ENCODE measurements at regions not wholly inside any gene's neighbourhood (a gene's known extent, or its start where the extent isn't known, plus 50 kb on each side); places are given as distances from the start of the nearest gene placed in this dataset.

DNA sequence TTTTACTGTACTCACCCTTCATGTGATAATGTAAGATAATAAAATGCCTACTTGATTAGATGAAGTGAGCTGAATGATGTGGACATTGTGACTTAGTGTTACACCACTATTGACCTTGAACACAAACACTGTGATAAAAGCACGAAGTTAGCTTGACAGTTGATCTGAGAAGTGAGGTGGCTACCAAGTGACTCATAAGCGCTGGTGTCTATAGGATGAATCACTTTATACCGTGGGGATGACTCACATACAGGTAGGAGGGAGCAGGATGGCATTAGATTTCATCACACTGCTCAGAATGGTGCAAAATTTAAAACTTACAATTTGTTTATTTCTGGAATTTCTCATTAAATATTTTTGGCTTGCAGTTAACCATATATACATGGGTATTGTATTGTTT lies 174.7 kb upstream of the CNTN3 start:
- no peak overlapping the region for H3K4me3 Mint-ChIP-seq
- no peaks in the 10 kb centered on the region for H3K27me3 Mint-ChIP-seq
- no peaks in the 10 kb centered on the region for H3K4me1 Mint-ChIP-seq
- H3K27ac Mint-ChIP-seq: no peak overlapping the region
- H3K9me3 Mint-ChIP-seq: peaks cover 2 to 5% (median 3%) of the 10 kb centered on the region in 3 donors
- H3K36me3 Mint-ChIP-seq: no peaks in the 10 kb centered on the region

DNA sequence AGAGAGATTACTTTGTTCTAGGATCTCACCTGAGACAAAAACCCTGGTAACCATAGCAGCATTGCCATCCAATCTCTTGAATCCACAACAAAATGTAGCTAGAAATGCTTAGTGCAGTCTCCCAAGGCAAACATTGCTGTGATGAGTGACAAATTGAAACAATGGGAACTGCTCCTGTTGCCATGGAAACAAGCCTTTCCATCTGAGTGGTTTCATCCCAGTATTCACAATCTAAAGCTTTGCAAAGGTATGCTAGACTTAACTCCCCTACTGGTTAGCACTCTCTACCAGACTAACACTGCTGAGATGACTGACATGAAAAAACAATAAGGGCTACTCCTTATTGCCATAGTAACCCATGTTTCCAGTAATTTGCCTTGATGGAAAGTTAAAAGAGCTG lies 172.6 kb upstream of the CNTN3 start:
- no peaks in the 10 kb centered on the region for H3K4me1 Mint-ChIP-seq
- no peak overlapping the region for H3K27ac Mint-ChIP-seq
- H3K36me3 Mint-ChIP-seq: no peaks in the 10 kb centered on the region
- H3K27me3 Mint-ChIP-seq: no peaks in the 10 kb centered on the region
- no peak overlapping the region for H3K4me3 Mint-ChIP-seq
- peaks cover 2 to 5% (median 3%) of the 10 kb centered on the region in 3 donors for H3K9me3 Mint-ChIP-seq

DNA sequence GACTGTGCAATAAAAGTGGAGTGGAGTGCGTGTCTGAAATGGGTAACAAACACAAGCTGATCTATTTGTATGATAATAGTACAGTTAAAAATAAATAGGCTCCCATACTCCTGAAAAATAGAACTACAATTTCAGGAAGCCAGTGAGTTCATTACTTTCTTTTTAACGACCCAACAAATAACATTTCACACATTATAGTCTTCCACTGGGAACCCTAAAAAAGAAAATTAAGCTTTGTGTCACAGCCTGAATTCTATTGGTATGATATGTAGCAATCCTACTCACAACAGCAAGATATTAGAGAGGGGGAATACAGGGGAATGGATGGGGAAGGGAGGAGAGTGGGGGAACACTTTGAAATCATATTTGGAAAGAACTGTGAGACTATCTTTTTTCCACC lies 156.9 kb upstream of the CNTN3 start:
- H3K36me3 Mint-ChIP-seq: no peaks in the 10 kb centered on the region
- H3K27me3 Mint-ChIP-seq: no peaks in the 10 kb centered on the region
- H3K9me3 Mint-ChIP-seq: peaks cover 3 to 16% (median 7%) of the 10 kb centered on the region in 3 donors
- no peak overlapping the region for H3K4me3 Mint-ChIP-seq
- H3K27ac Mint-ChIP-seq: no peak overlapping the region
- H3K4me1 Mint-ChIP-seq: peaks cover 0 to 1% (median 0%) of the 10 kb centered on the region in 3 donors

DNA sequence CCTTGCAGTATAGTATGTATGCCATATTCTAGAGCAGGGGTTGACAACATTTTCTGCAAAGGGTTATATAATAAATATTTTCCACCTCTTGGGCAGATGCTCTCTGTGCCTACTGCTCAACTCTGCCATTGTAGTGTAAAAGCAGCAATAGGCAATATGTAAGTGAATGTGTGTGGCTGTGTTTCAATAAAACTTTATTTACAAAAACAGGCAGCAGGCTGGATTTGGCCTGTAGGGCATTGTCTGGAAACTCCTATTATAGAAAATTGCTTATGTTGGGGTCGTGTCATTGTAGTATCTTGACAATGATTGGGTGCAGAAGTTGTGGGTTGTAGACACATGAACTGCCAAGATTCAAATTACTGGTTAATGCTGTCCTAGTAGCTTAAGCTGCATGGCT lies 153.6 kb upstream of the CNTN3 start:
- no peaks in the 10 kb centered on the region for H3K4me1 Mint-ChIP-seq
- no peaks in the 10 kb centered on the region for H3K36me3 Mint-ChIP-seq
- peaks cover 0 to 12% (median 7%) of the 10 kb centered on the region in 3 donors for H3K9me3 Mint-ChIP-seq
- no peak overlapping the region for H3K27ac Mint-ChIP-seq
- H3K27me3 Mint-ChIP-seq: no peaks in the 10 kb centered on the region
- no peak overlapping the region for H3K4me3 Mint-ChIP-seq

DNA sequence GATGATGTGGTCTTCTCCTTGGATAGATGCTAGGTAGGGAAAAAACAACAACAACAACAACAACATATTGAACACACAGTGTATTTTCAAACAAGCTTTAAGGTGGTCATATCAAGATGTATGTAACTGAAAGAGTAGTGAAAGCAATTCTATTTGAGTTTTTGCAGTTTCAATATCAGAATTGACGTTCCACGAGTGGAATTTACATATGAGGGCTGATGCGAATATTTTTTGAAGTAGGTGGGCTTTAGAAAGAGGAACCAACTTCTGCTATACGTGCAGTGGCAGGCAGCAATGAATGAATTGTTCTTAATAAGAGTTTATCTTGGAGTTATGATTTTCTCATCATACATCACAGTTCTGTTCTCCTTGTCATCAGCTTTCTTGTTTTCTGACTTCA lies 151.9 kb upstream of the CNTN3 start:
- peaks cover 0 to 8% (median 4%) of the 10 kb centered on the region in 3 donors for H3K9me3 Mint-ChIP-seq
- H3K27me3 Mint-ChIP-seq: no peaks in the 10 kb centered on the region
- no peaks in the 10 kb centered on the region for H3K4me1 Mint-ChIP-seq
- no peaks in the 10 kb centered on the region for H3K36me3 Mint-ChIP-seq
- H3K4me3 Mint-ChIP-seq: no peak overlapping the region
- H3K27ac Mint-ChIP-seq: no peak overlapping the region

DNA sequence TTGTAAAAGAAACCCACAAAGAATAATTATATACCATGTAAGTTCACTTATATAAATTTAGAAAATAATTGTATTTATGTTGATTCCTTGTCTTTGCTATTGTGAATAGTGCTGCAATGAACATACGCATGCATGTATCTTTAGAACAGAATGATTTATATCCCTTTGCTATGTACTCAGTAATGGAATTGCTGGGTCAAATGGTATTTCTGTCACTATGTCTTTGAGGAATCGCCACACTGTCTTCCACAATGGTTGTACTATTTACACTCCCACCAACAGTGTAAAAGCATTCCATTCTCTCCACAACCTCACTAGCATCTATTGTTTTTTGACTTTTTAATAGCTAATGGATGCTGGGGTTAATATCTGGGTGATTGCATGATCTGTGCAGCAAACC lies 149.4 kb upstream of the CNTN3 start:
- H3K36me3 Mint-ChIP-seq: no peaks in the 10 kb centered on the region
- peaks cover 0 to 8% (median 4%) of the 10 kb centered on the region in 3 donors for H3K9me3 Mint-ChIP-seq
- no peaks in the 10 kb centered on the region for H3K27me3 Mint-ChIP-seq
- H3K4me1 Mint-ChIP-seq: no peaks in the 10 kb centered on the region
- no peak overlapping the region for H3K27ac Mint-ChIP-seq
- H3K4me3 Mint-ChIP-seq: no peak overlapping the region

DNA sequence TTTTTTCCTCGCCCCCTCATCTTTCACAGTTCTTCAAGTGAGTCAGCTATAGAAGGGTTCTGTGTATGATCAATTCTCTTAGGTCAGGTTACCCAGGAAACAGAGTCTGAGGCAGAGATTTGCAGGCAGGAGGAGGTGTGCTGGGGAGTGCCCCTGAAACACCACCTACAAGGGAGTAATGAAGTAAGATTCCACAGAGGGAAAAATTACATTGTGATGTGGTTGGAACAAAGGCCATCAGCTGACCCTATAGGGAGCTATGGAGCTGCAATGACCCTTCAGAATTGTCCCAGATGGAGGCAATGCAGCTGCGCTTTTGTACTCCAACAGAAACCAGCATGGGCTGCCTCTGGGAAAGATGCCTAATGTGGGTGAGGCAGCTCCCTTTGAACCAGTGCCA lies 142.2 kb upstream of the CNTN3 start:
- Mint-ChIP-seq H3K36me3 (no peaks in the 10 kb centered on the region), H3K9me3 (peaks cover 1 to 13% (median 2%) of the 10 kb centered on the region in 3 donors), H3K27me3 (no peaks in the 10 kb centered on the region), H3K27ac (no peak overlapping the region), H3K4me1 (no peaks in the 10 kb centered on the region), H3K4me3 (no peak overlapping the region)

DNA sequence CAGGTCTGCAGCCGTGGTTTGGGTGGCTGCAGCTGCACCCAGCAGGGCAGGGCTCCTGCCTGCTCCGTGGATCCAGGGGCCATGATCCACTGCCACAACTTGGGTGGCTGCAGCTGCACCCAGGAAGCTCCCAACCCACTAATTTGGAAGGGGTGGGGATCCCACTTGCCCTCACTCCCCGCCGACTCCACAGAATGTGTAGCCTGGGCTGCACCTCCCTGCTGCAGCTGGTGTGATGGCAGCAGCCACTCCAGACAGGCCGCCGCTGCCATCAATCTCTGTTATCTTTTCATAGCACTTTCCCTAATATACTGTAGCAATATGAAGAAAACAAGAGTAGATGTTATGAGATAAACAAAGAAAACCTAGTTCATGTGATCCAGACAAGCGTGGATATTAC lies 137.8 kb upstream of the CNTN3 start:
- Mint-ChIP-seq H3K9me3 (peaks cover 1 to 8% (median 2%) of the 10 kb centered on the region in 3 donors), H3K27ac (no peak overlapping the region), H3K27me3 (no peaks in the 10 kb centered on the region), H3K4me1 (no peaks in the 10 kb centered on the region), H3K36me3 (no peaks in the 10 kb centered on the region), H3K4me3 (no peak overlapping the region)

DNA sequence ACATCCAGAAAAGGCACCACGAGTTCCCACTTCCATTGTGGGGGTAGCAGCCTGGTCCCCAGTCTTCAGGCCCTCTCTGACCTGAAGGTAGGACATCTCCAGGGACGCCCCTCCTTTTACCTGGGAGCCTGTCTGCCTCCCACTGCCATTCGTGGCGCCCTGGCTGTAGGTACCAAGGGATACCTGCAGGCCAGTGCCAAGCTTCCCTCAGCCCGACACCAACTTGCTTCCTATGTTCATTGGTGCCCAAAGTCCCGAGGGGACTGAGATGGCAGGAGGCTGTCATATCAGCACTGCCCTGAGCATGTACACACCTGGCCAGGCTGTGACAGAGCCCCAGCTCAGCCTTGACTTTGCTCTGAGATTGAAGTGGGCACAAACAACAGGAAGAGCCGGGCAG lies 137.3 kb upstream of the CNTN3 start:
- H3K27me3 Mint-ChIP-seq: no peaks in the 10 kb centered on the region

DNA sequence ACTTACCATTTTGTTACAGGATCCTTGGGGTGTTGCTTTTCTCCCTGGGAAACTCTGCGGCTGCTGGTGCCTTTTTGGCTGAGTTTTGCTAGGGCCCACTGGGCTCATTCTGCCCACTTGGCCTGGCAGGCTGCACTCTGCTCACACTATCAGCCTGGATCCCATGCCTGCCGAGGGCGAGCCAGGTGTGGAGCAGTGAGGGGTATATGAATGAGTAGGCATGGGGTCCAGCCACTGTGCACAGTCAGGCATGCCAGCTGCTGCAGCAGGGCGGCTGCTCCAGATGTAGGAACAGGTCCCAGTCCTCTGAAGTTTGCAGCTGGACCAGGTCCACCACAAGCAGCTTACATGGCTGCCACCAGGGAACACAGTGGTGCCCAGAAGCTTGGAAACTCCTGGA lies 136.4 kb upstream of the CNTN3 start:
- H3K27me3 Mint-ChIP-seq: no peaks in the 10 kb centered on the region
- H3K36me3 Mint-ChIP-seq: no peaks in the 10 kb centered on the region
- H3K27ac Mint-ChIP-seq: no peak overlapping the region
- H3K9me3 Mint-ChIP-seq: peaks cover 2 to 14% (median 9%) of the 10 kb centered on the region in 3 donors
- H3K4me1 Mint-ChIP-seq: no peaks in the 10 kb centered on the region
- H3K4me3 Mint-ChIP-seq: no peak overlapping the region

More for the DNA sequence above, 137.3 kb upstream of the CNTN3 start:
- no peak overlapping the region for H3K27ac Mint-ChIP-seq
- no peaks in the 10 kb centered on the region for H3K4me1 Mint-ChIP-seq
- no peaks in the 10 kb centered on the region for H3K36me3 Mint-ChIP-seq
- no peak overlapping the region for H3K4me3 Mint-ChIP-seq
- peaks cover 2 to 12% (median 3%) of the 10 kb centered on the region in 3 donors for H3K9me3 Mint-ChIP-seq

DNA sequence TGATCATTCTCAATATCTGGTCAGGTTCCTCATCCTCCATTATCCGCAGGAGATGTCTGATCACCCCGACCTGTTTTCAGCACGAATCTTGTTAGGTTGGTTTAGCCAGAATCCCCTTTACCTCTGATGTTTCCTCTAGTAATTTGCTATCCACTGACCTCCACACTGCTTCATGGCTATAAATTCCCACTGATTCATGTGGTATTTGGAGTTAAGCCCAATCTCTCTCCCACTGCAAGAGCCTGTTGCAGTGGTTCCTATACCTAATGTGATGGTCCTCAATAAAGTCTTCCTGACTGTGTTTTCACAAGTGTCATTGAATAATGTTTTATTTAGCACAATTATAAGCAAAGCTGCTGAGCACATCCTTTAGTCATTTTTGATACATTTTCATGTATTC lies 124.8 kb upstream of the CNTN3 start:
- no peak overlapping the region for H3K27ac Mint-ChIP-seq
- H3K27me3 Mint-ChIP-seq: no peaks in the 10 kb centered on the region
- no peak overlapping the region for H3K4me3 Mint-ChIP-seq
- peaks cover 0 to 13% (median 0%) of the 10 kb centered on the region in 3 donors for H3K9me3 Mint-ChIP-seq
- no peaks in the 10 kb centered on the region for H3K4me1 Mint-ChIP-seq
- H3K36me3 Mint-ChIP-seq: no peaks in the 10 kb centered on the region

DNA sequence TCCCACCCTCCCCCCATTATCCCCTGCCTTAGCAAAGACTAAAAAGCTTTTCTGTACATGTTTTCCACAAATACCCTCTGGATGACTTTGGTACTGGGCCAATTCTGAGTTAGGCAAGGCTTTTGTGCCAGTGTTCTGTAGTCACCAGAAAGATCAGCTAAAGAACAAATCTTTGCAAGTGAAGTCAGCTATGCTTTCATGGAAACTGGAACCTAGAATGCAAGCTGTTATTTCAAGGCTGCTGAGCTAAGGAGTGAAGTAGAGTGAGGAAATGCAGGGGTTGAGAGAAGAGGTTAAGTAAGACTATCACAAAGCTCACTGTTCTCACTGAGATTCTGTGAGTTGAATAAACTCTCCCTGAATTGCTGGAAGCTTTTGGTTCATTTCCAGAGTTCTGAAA lies 107.8 kb upstream of the CNTN3 start:
- H3K9me3 Mint-ChIP-seq: peaks cover 2 to 12% (median 8%) of the 10 kb centered on the region in 3 donors
- no peaks in the 10 kb centered on the region for H3K4me1 Mint-ChIP-seq
- no peak overlapping the region for H3K4me3 Mint-ChIP-seq
- no peaks in the 10 kb centered on the region for H3K27me3 Mint-ChIP-seq
- H3K36me3 Mint-ChIP-seq: no peaks in the 10 kb centered on the region
- no peak overlapping the region for H3K27ac Mint-ChIP-seq

DNA sequence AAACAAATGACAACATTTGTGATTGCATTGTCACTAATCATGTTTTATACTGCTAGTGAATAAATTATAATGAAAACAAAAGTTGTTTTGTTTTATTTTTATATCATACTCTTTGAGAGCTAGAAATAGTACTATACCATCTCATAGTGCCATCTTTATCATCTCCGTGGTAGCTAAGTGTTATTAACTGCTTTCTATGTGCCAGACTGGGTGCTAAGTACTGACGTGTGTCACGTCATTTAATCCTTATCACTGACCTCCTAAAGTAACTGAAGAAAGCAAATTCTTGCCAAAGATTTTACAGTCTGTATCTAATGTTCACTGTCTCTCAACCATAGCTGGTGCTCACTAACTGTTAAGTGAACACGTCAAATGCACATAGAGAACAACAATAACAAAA lies 99.5 kb upstream of the CNTN3 start:
- Mint-ChIP-seq H3K9me3 (peaks cover 2 to 39% (median 7%) of the 10 kb centered on the region in 3 donors), H3K27me3 (no peaks in the 10 kb centered on the region), H3K4me1 (peaks cover 0 to 2% (median 0%) of the 10 kb centered on the region in 3 donors), H3K4me3 (no peak overlapping the region), H3K27ac (no peak overlapping the region), H3K36me3 (no peaks in the 10 kb centered on the region)

DNA sequence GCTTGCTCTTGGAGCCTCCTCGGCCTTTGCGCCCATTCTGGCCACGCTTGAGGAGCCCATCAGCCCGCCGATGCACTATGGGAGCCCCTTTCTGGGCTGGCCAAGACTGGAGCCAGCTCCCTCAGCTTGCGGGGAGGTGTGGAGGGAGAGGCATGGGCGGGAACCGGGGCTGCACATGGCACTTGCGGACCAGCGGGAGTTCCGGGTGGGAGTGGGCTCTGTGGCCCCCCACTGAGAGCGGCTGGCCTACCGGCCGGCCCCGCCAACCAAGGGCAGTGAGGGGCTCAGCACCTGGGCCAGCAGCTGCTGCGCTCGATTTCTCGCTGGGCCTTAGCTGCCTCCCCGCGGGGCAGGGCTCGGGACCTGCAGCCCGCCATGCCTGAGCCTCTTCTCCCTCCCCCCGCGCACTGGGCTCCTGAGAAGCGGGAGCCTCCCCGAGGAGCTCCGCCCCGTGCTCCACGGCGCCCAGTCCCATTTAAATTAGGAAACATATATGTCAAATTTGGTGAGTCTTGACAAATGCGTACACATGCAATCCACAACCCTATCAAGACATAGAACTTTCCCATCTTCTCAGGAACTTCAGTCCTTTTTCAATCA lies 97.6 kb upstream of the CNTN3 start:
- peaks cover 2 to 32% (median 9%) of the 10 kb centered on the region in 3 donors for H3K9me3 Mint-ChIP-seq
- H3K27ac Mint-ChIP-seq: no peak overlapping the region
- peaks cover 0 to 2% (median 0%) of the 10 kb centered on the region in 3 donors for H3K4me1 Mint-ChIP-seq
- no peaks in the 10 kb centered on the region for H3K36me3 Mint-ChIP-seq
- no peaks in the 10 kb centered on the region for H3K27me3 Mint-ChIP-seq
- H3K4me3 Mint-ChIP-seq: no peak overlapping the region

DNA sequence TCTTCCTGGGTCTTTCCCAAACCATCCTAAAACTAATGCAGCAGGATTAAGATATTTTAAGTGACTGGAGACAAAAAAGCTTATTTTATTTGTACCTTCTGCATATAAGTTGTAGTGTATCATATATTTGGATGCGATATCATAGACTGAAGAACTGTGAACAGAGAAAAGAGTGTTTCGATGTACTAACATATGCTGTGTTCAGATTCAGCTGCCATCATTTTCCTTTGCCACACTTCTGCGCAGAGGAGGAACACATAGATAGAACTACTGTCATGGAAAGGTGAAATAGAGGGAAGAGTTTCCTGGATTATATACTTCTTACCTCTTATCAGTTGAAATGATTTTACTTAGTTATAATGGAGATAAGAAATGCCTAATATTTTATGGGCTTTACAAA lies 95.5 kb upstream of the CNTN3 start:
- no peaks in the 10 kb centered on the region for H3K36me3 Mint-ChIP-seq
- peaks cover 5 to 28% (median 7%) of the 10 kb centered on the region in 3 donors for H3K9me3 Mint-ChIP-seq
- H3K27ac Mint-ChIP-seq: no peak overlapping the region
- peaks cover 0 to 2% (median 0%) of the 10 kb centered on the region in 3 donors for H3K4me1 Mint-ChIP-seq
- H3K27me3 Mint-ChIP-seq: no peaks in the 10 kb centered on the region
- H3K4me3 Mint-ChIP-seq: no peak overlapping the region

DNA sequence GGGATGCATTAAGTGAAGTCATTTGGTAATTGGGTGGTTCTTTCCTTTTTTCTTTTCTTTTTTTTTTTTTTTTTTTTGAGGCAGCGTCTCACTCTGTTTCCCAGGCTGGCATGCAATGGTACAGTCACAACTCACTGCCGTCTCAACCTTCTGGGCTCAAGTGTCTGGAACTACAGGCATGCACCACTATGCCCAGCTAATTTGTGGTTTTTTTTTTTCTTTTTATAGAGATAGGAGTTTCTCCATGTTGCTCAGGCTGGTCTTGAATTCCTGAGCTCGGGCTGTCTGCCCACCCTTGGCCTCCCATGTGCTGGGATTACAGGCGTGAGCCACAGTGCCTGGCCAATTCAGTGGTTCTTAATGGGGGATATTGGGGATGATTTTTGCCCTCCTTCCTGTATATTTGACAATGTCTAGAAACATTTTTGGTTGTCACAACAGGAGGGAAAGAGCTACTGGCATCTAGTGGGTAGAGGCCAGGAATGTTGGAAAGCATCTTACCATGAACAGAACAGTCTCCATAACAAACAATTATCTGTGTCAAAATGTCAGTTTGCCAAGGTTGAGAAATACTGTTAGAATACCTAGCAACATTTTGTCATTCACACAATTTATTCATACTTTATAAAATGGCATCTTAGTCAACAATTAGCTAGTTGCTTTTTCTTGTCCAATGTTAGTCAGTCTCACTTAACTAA lies 79.4 kb upstream of the CNTN3 start:
- H3K27me3 Mint-ChIP-seq: no peaks in the 10 kb centered on the region
- H3K9me3 Mint-ChIP-seq: peaks cover 0 to 7% (median 2%) of the 10 kb centered on the region in 3 donors
- no peak overlapping the region for H3K4me3 Mint-ChIP-seq
- no peak overlapping the region for H3K27ac Mint-ChIP-seq
- H3K36me3 Mint-ChIP-seq: peaks cover 3% of the 10 kb centered on the region
- H3K4me1 Mint-ChIP-seq: no peaks in the 10 kb centered on the region

Data from IgD-negative memory B cell (primary cell).